ENCODE measurements at regions not wholly inside any gene's neighbourhood (a gene's known extent, or its start where the extent isn't known, plus 50 kb on each side); places are given as distances from the start of the nearest gene placed in this dataset.

GRCh38 chr18:68438536-68438935 is 276.4 kb downstream of the TMX3 start:
- TF ChIP-seq MAX (IDR thresholded peaks at IDR 0.05): no peak
- no peak for TF ChIP-seq SRF (IDR thresholded peaks at IDR 0.05; ENCODE audit: low read depth, low read length)
- TF ChIP-seq PHF8 (conservative IDR thresholded peaks at IDR 0.05; ENCODE audit: low read depth, low read length): no peak
- TF ChIP-seq CTCF (IDR thresholded peaks at IDR 0.05; ENCODE audit: control extremely low read depth in 1 of 3, insufficient read depth in 1 of 3, low read depth in 1 of 3, low read length in 3 of 3): no peak
- no peak for TF ChIP-seq HDAC2 (IDR thresholded peaks at IDR 0.05; ENCODE audit: borderline replicate concordance in 1 of 2, low read depth in 2 of 2, low read length in 2 of 2)
- TF ChIP-seq RAD21 (IDR thresholded peaks at IDR 0.05 in 1 of 2, conservative IDR thresholded peaks at IDR 0.05 in 1 of 2; ENCODE audit: low read depth in 2 of 2, low read length in 2 of 2): no peak
